Hepatocyte (in vitro differentiated cells): ENCODE measurements at regions not wholly inside any gene's neighbourhood (a gene's known extent, or its start where the extent isn't known, plus 50 kb on each side); places are given as distances from the start of the nearest gene placed in this dataset.

Source experiments
- CTCF ChIP-seq: fragments of 200-600 bp; sonication (generic); IDR thresholded peaks from 2 replicates; pipeline ENCODE4 v1.5.1; 2016; ENCODE audit warnings: antibody characterized with exemption, mild to moderate bottlenecking; ENCODE audit not compliant: poor library complexity
- EZH2phosphoT487 ChIP-seq: fragments of 200-600 bp; sonication (generic); IDR thresholded peaks from one replicate; pipeline ENCODE4 v1.6.1; 2018; ENCODE audit warnings: antibody characterized with exemption, mild to moderate bottlenecking, low read depth, moderate library complexity; ENCODE audit not compliant: unreplicated experiment, severe bottlenecking

- TF ChIP-seq CTCF (no peak), EZH2phosphoT487 (no peak)
Observed at GRCh38 chr1:64417803-64418202, 52.1 kb upstream of the CACHD1 start.
